Osteoblast (primary cell): ENCODE measurements at regions not wholly inside any gene's neighbourhood (a gene's known extent, or its start where the extent isn't known, plus 50 kb on each side); places are given as distances from the start of the nearest gene placed in this dataset.
A peak's percentile ranks its signal among the peaks of the same experiment; 100 is the strongest.

Experiments
- DNase-seq: peaks from one replicate; pipeline ENCODE4 v3.0.0; 2011; ENCODE audit warnings: low spot score, mixed read lengths; ENCODE audit not compliant: insufficient read length; ENCODE audit errors: missing footprints
- H2AFZ ChIP-seq: 2 replicates; pipeline ENCODE4 v1.6.0; 2011; ENCODE audit warnings: mild to moderate bottlenecking, low read length
- H3K27ac ChIP-seq: 2 replicates; pipeline ENCODE4 v1.5.1; 2011; ENCODE audit warnings: mild to moderate bottlenecking, low read depth, low read length, moderate library complexity
- H3K27me3 ChIP-seq: 2 replicates; pipeline ENCODE4 v1.6.0; 2012; ENCODE audit warnings: mild to moderate bottlenecking, control low read depth, inconsistent platforms, low read length, moderate library complexity; ENCODE audit not compliant: insufficient read depth
- H3K36me3 ChIP-seq: 2 replicates; pipeline ENCODE4 v1.5.1; 2011; ENCODE audit warnings: mild to moderate bottlenecking, low read length, control low read depth, moderate library complexity; ENCODE audit not compliant: insufficient read depth
- H3K4me1 ChIP-seq: 2 replicates; pipeline ENCODE4 v1.5.1; 2011; ENCODE audit warnings: mild to moderate bottlenecking, low read length, control low read depth, moderate library complexity; ENCODE audit not compliant: insufficient read depth
- H3K4me2 ChIP-seq: 2 replicates; pipeline ENCODE4 v1.6.0; 2011; ENCODE audit warnings: mild to moderate bottlenecking, low read length; ENCODE audit not compliant: insufficient read depth
- H3K4me3 ChIP-seq: fragments of 200-600 bp; sonication (generic); 3 replicates; pipeline ENCODE4 v1.5.1; 2012; ENCODE audit warnings: mild to moderate bottlenecking, low read length, inconsistent platforms; ENCODE audit not compliant: insufficient read depth
- H3K79me2 ChIP-seq: 2 replicates; pipeline ENCODE4 v1.6.0; 2012; ENCODE audit warnings: mild to moderate bottlenecking, low read length, control low read depth, inconsistent platforms; ENCODE audit not compliant: insufficient read depth
- H3K9me3 ChIP-seq: 2 replicates; pipeline ENCODE4 v1.5.1; 2011; ENCODE audit warnings: low read depth, low read length, control low read depth
- H4K20me1 ChIP-seq: 2 replicates; pipeline ENCODE4 v1.6.0; 2012; ENCODE audit warnings: mild to moderate bottlenecking, low read length, control low read depth; ENCODE audit not compliant: insufficient read depth
- TF ChIP-seq, protein P1 (sequence below): IDR thresholded peaks from 2 replicates; pipeline ENCODE4 v1.5.1; 2011; ENCODE audit warnings: mild to moderate bottlenecking, low read depth, low read length, moderate library complexity; ENCODE audit errors: extremely low read depth

DNA sequence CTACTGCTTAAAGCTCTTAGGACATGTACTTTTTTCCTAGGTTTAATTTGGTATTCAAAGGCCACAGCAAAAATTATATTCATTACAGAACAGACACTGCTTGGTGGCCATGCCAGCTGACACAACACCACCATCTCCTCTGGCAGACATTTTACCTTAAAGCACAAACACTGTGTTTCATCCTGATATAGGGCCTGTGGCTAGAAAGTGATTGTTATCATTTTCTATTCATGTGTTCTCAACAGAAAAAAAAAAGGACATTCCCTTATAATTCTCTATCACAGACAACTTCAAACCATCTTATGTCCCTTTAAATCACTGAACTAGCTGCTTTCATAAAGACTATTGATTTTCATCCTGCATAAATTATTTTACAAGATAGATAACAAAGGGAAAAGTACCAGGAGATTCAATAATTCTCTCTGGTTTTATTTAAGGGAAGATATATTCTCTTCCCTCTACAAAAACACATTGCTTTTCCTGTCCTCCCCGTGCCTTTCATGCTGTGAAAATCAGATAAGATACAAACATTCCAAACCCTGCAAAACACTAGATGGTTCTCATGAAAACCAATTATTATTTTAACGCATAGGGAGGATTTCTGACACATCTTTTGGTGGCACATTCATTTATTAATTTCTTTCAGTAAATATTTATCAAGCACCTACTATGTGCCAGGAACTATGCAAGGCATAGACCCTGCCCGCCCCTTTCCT lies 139.3 kb upstream of the TMCC3 start:
- no peak overlapping the region for H3K4me2 ChIP-seq
- H3K27me3 ChIP-seq, result peaks cover 24% of the 10 kb centered on the region
- no peak overlapping the region for H3K27ac ChIP-seq
- H3K9me3 ChIP-seq, result no peaks in the 10 kb centered on the region
- H4K20me1 ChIP-seq, result no peaks in the 10 kb centered on the region
- no peaks in the 10 kb centered on the region for H3K36me3 ChIP-seq
- TF ChIP-seq, protein P1, sequence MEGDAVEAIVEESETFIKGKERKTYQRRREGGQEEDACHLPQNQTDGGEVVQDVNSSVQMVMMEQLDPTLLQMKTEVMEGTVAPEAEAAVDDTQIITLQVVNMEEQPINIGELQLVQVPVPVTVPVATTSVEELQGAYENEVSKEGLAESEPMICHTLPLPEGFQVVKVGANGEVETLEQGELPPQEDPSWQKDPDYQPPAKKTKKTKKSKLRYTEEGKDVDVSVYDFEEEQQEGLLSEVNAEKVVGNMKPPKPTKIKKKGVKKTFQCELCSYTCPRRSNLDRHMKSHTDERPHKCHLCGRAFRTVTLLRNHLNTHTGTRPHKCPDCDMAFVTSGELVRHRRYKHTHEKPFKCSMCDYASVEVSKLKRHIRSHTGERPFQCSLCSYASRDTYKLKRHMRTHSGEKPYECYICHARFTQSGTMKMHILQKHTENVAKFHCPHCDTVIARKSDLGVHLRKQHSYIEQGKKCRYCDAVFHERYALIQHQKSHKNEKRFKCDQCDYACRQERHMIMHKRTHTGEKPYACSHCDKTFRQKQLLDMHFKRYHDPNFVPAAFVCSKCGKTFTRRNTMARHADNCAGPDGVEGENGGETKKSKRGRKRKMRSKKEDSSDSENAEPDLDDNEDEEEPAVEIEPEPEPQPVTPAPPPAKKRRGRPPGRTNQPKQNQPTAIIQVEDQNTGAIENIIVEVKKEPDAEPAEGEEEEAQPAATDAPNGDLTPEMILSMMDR, result no peak
- no peaks in the 10 kb centered on the region for H3K79me2 ChIP-seq
- H2AFZ ChIP-seq, result no peak overlapping the region
- no peaks in the 10 kb centered on the region for H3K4me1 ChIP-seq
- H3K4me3 ChIP-seq, result no peak overlapping the region
- DNase-seq, result no peak

DNA sequence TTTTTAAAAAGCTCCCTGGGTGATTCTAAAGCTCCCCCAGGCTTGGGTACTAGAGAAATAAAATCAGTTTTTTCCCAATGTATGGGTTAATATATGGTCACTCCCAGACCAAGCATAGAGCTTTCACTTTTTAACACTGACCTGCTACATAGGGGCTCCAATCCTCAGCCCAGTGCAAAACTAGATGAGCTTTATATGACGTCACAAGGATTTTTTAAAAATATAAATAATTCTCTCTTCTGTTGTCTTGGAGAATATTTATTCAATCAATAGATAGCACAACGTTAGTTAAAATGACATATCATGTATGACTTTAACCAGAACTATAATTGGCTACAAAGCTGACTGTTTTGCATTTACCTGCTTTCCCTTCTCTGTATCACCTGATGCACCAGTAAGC lies 137.9 kb upstream of the TMCC3 start:
- no peaks in the 10 kb centered on the region for H4K20me1 ChIP-seq
- H3K27ac ChIP-seq, result no peak overlapping the region
- no peaks in the 10 kb centered on the region for H3K36me3 ChIP-seq
- H3K9me3 ChIP-seq, result no peaks in the 10 kb centered on the region
- no peak overlapping the region for H3K4me2 ChIP-seq
- H3K79me2 ChIP-seq, result no peaks in the 10 kb centered on the region
- H3K4me3 ChIP-seq, result no peak overlapping the region
- DNase-seq, result no peak
- no peak overlapping the region for H2AFZ ChIP-seq
- TF ChIP-seq, protein P1, result no peak
- peaks cover 24% of the 10 kb centered on the region for H3K27me3 ChIP-seq
- H3K4me1 ChIP-seq, result peaks cover 9% of the 10 kb centered on the region

DNA sequence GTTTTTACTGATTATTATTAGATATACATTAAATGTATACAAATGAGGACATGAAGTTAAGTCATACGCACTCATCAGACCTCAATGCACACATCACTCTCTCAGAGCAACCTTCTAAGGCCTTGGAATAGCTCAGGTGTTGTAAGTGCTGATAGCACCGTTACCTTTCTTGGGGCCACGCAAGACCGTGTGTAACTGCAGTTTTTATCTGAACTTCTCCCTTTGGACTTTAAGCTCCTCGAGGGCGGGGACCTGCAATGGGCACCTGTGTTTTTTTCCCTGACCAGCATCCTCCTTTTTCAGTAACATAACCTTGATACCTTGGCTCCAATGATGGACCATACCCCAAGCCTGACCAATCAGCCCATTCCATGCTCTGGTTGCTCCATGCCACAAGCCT lies 136.5 kb upstream of the TMCC3 start:
- H3K4me3 ChIP-seq, result no peak overlapping the region
- no peak overlapping the region for H3K27ac ChIP-seq
- TF ChIP-seq, protein P1, result no peak

DNA sequence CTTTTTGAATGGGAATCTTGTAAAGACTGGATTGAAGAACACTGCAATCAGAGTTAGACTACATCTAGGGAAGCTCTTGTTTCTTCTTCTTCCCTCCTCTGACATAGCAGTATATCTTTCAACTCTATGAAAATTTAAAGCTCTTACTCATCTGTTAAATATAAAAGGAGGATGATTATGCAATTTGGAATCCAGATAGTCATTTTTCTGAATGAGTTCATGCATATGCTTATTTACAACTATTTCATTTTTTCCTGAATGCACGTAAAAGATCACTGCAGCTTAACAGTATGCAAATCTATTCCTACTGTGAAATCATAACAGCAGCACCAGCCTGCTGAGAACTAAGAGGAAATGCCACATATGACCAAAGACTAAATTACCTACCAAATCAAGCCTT lies 133.5 kb upstream of the TMCC3 start:
- TF ChIP-seq, protein P1, result no peak
- Histone ChIP-seq H3K27me3 (peaks cover 20% of the 10 kb centered on the region), H3K4me3 (no peak overlapping the region), H3K79me2 (no peaks in the 10 kb centered on the region), H2AFZ (no peak overlapping the region), H3K9me3 (no peaks in the 10 kb centered on the region), H3K4me1 (peaks cover 17% of the 10 kb centered on the region), H3K27ac (no peak overlapping the region), H3K4me2 (peak overlapping the region; percentile 4), H3K36me3 (no peaks in the 10 kb centered on the region), H4K20me1 (no peaks in the 10 kb centered on the region)
- DNase-seq, result peak; percentile 80

More for the DNA sequence above, 136.5 kb upstream of the TMCC3 start:
- H3K36me3 ChIP-seq, result no peaks in the 10 kb centered on the region
- peaks cover 9% of the 10 kb centered on the region for H3K4me1 ChIP-seq
- no peak overlapping the region for H2AFZ ChIP-seq
- no peaks in the 10 kb centered on the region for H4K20me1 ChIP-seq
- no peak for DNase-seq
- no peak overlapping the region for H3K4me2 ChIP-seq
- H3K27me3 ChIP-seq, result peaks cover 24% of the 10 kb centered on the region
- no peaks in the 10 kb centered on the region for H3K9me3 ChIP-seq
- H3K79me2 ChIP-seq, result no peaks in the 10 kb centered on the region
